ENCODE measurements at regions not wholly inside any gene's neighbourhood (a gene's known extent, or its start where the extent isn't known, plus 50 kb on each side); places are given as distances from the start of the nearest gene placed in this dataset.

DNA sequence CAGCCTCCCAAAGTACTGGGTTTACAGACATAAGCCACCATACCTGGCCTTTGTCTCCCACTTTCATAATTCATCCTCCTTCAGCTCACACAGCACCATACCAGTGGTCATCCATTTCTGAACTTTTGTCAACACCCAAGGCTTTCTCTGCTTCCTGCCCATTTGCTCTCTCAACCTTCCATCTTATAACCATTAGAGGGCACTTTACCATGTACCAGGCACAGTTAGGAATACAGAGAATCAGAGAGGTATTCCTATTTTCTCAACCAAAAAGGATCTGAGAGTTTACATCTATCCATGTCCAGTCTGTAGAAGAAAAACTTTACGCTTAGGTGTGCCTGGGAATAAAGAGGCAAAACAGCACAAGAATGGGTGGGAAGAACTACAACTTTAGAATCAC is 397.6 kb downstream of the BUD13 start:
- TF ChIP-seq, protein P1, sequence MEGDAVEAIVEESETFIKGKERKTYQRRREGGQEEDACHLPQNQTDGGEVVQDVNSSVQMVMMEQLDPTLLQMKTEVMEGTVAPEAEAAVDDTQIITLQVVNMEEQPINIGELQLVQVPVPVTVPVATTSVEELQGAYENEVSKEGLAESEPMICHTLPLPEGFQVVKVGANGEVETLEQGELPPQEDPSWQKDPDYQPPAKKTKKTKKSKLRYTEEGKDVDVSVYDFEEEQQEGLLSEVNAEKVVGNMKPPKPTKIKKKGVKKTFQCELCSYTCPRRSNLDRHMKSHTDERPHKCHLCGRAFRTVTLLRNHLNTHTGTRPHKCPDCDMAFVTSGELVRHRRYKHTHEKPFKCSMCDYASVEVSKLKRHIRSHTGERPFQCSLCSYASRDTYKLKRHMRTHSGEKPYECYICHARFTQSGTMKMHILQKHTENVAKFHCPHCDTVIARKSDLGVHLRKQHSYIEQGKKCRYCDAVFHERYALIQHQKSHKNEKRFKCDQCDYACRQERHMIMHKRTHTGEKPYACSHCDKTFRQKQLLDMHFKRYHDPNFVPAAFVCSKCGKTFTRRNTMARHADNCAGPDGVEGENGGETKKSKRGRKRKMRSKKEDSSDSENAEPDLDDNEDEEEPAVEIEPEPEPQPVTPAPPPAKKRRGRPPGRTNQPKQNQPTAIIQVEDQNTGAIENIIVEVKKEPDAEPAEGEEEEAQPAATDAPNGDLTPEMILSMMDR (IDR thresholded peaks at IDR 0.05; ENCODE audit: poor library complexity, severe bottlenecking), result no peak
- no peak for TF ChIP-seq POLR2AphosphoS5 (IDR thresholded peaks at IDR 0.05)
- TF ChIP-seq RAD21 (conservative IDR thresholded peaks at IDR 0.05), result no peak
- TF ChIP-seq EP300 (conservative IDR thresholded peaks at IDR 0.05; ENCODE audit: poor library complexity, severe bottlenecking), result no peak
- no peak for TF ChIP-seq SMC3 (conservative IDR thresholded peaks at IDR 0.05; ENCODE audit: poor library complexity)
- TF ChIP-seq TAF1 (IDR thresholded peaks at IDR 0.05; ENCODE audit: low read depth), result no peak
- TF ChIP-seq EZH2 (IDR thresholded peaks at IDR 0.05; ENCODE audit: borderline replicate concordance, insufficient read depth, low read length, poor library complexity, severe bottlenecking), result no peak

Measured in neural cell (in vitro differentiated cells).